Uterus (tissue), 2 donors: ENCODE measurements at regions not wholly inside any gene's neighbourhood (a gene's known extent, or its start where the extent isn't known, plus 50 kb on each side); places are given as distances from the start of the nearest gene placed in this dataset.

ENCODE experiments used
- CTCF ChIP-seq, 4 experiments: fragments of 200-600 bp in 2 of 4; fragments of 450-650 bp in 2 of 4; sonication (generic) in 2 of 4; IDR thresholded peaks; one replicate each; pipeline ENCODE4 v1.5.1; 2016 to 2019; ENCODE audit warnings: antibody characterized with exemption in 4 of 4, mild to moderate bottlenecking in 2 of 4, moderate library complexity in 1 of 4
- POLR2A ChIP-seq, 2 donors: fragments of 450-650 bp; IDR thresholded peaks; one replicate each; pipeline ENCODE4 v1.6.1; 2016; ENCODE audit warnings: antibody characterized with exemption in 2 of 2, mild to moderate bottlenecking in 1 of 2, moderate library complexity in 1 of 2

GRCh38 chr5:114678778-114679177 lies 316.9 kb downstream of the KCNN2 start:
- TF ChIP-seq CTCF (IDR thresholded peaks at IDR 0.05) (no peak), POLR2A (IDR thresholded peaks at IDR 0.05) (no peak)
